ENCODE measurements at regions not wholly inside any gene's neighbourhood (a gene's known extent, or its start where the extent isn't known, plus 50 kb on each side); places are given as distances from the start of the nearest gene placed in this dataset.
"Not testable (repeated sequence)": the region's sequence is repeated elsewhere in the genome, so short reads cannot be mapped to it uniquely, and the experiment has no call there.

DNA sequence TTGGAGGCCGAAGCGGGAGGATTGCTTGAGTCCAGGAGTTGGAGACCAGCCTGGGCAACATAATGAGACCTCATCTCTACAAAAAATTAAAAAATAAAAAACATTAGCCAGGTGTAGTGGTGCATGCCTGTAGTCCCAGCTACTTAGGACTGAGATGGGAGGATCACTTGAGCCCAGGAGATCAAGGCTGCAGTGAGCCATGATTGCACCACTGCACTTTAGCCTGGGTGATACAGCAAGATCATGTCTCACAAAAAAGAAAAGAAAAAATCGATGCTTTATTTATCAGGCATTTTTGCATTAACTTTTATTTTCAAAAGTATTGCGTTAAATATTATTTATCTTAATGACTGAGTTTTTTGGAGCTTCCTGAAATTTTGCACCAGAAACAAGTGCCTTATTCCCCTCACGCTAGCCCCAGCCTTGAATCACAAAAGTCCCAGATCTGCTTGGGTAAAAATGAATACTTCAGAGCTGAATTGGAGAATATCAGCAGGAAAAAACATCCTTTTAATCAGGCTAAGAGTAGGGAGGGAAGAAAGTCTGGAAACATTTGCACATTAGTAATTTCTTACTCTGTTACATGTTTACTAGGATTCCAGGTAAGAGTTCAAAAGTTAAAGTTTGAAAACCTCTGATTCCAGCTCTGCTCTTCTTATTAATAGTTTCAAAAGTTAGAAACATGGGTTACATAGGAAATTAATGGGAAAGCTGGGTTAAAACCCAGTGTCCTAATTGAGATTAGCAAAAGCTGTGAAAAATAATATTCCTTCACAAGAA is 111.4 kb upstream of the FOXN2 start:
- TF ChIP-seq, protein P1, sequence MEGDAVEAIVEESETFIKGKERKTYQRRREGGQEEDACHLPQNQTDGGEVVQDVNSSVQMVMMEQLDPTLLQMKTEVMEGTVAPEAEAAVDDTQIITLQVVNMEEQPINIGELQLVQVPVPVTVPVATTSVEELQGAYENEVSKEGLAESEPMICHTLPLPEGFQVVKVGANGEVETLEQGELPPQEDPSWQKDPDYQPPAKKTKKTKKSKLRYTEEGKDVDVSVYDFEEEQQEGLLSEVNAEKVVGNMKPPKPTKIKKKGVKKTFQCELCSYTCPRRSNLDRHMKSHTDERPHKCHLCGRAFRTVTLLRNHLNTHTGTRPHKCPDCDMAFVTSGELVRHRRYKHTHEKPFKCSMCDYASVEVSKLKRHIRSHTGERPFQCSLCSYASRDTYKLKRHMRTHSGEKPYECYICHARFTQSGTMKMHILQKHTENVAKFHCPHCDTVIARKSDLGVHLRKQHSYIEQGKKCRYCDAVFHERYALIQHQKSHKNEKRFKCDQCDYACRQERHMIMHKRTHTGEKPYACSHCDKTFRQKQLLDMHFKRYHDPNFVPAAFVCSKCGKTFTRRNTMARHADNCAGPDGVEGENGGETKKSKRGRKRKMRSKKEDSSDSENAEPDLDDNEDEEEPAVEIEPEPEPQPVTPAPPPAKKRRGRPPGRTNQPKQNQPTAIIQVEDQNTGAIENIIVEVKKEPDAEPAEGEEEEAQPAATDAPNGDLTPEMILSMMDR (IDR thresholded peaks at IDR 0.05; ENCODE audit: extremely low read depth, low read depth, low read length), result no peak
- H3K27me3 ChIP-seq (ENCODE audit: insufficient read depth, low read length), result no peaks in the 10 kb centered on the region
- H3K4me1 ChIP-seq (ENCODE audit: insufficient read depth, low read length), result peaks cover 5% of the 10 kb centered on the region
- no peak for DNase-seq (ENCODE audit: insufficient read length, low spot score, missing footprints)
- H3K4me3 ChIP-seq (ENCODE audit: insufficient read depth, low read length), result no peak overlapping the region
- H3K4me2 ChIP-seq (ENCODE audit: insufficient read depth, low read length), result no peak overlapping the region
- no peaks in the 10 kb centered on the region for H3K9me3 ChIP-seq (ENCODE audit: low read depth, low read length)
- no peak overlapping the region for H2AFZ ChIP-seq (ENCODE audit: low read length)
- no peak overlapping the region for H3K27ac ChIP-seq (ENCODE audit: low read depth, low read length)
- no peaks in the 10 kb centered on the region for H3K79me2 ChIP-seq (ENCODE audit: insufficient read depth, low read length)
- H3K36me3 ChIP-seq (ENCODE audit: insufficient read depth, low read length), result no peaks in the 10 kb centered on the region
- no peaks in the 10 kb centered on the region for H4K20me1 ChIP-seq (ENCODE audit: insufficient read depth, low read length)

- no peak overlapping the region for H3K27ac ChIP-seq (ENCODE audit: low read depth, low read length)
- peaks cover 8% of the 10 kb centered on the region for H3K4me1 ChIP-seq (ENCODE audit: insufficient read depth, low read length)
- DNase-seq (ENCODE audit: insufficient read length, low spot score, missing footprints), result no peak
- TF ChIP-seq, protein P1 (IDR thresholded peaks at IDR 0.05; ENCODE audit: extremely low read depth, low read depth, low read length), result no peak
- H3K27me3 ChIP-seq (ENCODE audit: insufficient read depth, low read length), result no peaks in the 10 kb centered on the region
- no peaks in the 10 kb centered on the region for H4K20me1 ChIP-seq (ENCODE audit: insufficient read depth, low read length)
- H3K79me2 ChIP-seq (ENCODE audit: insufficient read depth, low read length), result no peaks in the 10 kb centered on the region
- no peak overlapping the region for H3K4me2 ChIP-seq (ENCODE audit: insufficient read depth, low read length)
- no peaks in the 10 kb centered on the region for H3K9me3 ChIP-seq (ENCODE audit: low read depth, low read length)
- H3K36me3 ChIP-seq (ENCODE audit: insufficient read depth, low read length), result no peaks in the 10 kb centered on the region
- H2AFZ ChIP-seq (ENCODE audit: low read length), result no peak overlapping the region
- H3K4me3 ChIP-seq (ENCODE audit: insufficient read depth, low read length), result no peak overlapping the region
Observed at GRCh38 chr2:48203668-48204067, 110.8 kb upstream of the FOXN2 start.

GRCh38 chr2:48204750-48205136 is 109.7 kb upstream of the FOXN2 start:
- Histone ChIP-seq H3K4me2 (ENCODE audit: insufficient read depth, low read length) (no peak overlapping the region), H3K27ac (ENCODE audit: low read depth, low read length) (no peak overlapping the region), H4K20me1 (ENCODE audit: insufficient read depth, low read length) (no peaks in the 10 kb centered on the region), H3K9me3 (ENCODE audit: low read depth, low read length) (no peaks in the 10 kb centered on the region), H3K4me1 (ENCODE audit: insufficient read depth, low read length) (peaks cover 19% of the 10 kb centered on the region), H2AFZ (ENCODE audit: low read length) (no peak overlapping the region), H3K79me2 (ENCODE audit: insufficient read depth, low read length) (no peaks in the 10 kb centered on the region), H3K27me3 (ENCODE audit: insufficient read depth, low read length) (no peaks in the 10 kb centered on the region), H3K36me3 (ENCODE audit: insufficient read depth, low read length) (no peaks in the 10 kb centered on the region), H3K4me3 (ENCODE audit: insufficient read depth, low read length) (no peak overlapping the region)
- no peak for DNase-seq (ENCODE audit: insufficient read length, low spot score, missing footprints)
- TF ChIP-seq, protein P1 (IDR thresholded peaks at IDR 0.05; ENCODE audit: extremely low read depth, low read depth, low read length), result no peak

DNA sequence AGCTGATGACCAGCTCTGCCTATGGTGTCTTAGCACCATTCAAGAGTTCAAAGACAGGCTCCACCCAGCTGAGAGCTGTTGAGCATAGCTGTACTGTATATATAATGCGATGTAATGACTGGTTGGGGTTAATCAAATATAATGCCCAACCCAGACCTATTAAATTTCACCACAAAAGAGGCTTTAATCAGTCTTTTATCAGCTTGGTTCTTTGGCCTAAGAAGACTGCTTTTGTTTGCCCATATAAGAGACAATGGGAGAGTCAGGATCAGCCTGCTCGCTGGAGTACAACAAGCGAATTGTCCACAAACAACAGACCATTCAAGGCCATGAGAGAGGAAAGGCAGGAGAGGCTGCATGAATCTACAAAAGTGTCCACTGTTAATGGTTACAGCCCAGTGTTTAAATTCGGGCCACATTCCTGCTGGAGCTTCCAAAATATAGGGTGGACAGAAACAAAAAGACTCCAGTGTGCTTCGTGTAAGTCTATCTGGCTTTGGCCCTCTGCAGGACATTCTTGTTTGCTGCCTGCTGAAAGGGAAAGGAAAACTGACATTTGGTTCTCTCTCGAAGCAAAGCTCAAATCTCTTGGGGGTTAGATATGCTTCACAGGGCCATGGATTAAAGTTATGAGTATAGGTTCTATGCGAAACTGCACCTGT is 109.2 kb upstream of the FOXN2 start:
- Histone ChIP-seq H3K79me2 (ENCODE audit: insufficient read depth, low read length) (no peaks in the 10 kb centered on the region), H3K27ac (ENCODE audit: low read depth, low read length) (peak overlapping the region; percentile 30), H3K4me3 (ENCODE audit: insufficient read depth, low read length) (peak overlapping the region; percentile 23), H4K20me1 (ENCODE audit: insufficient read depth, low read length) (no peaks in the 10 kb centered on the region), H2AFZ (ENCODE audit: low read length) (peak overlapping the region; percentile 94), H3K4me1 (ENCODE audit: insufficient read depth, low read length) (peaks cover 21% of the 10 kb centered on the region), H3K4me2 (ENCODE audit: insufficient read depth, low read length) (peak overlapping the region; percentile 54), H3K9me3 (ENCODE audit: low read depth, low read length) (no peaks in the 10 kb centered on the region), H3K36me3 (ENCODE audit: insufficient read depth, low read length) (no peaks in the 10 kb centered on the region), H3K27me3 (ENCODE audit: insufficient read depth, low read length) (no peaks in the 10 kb centered on the region)
- peak; percentile 46 for DNase-seq (ENCODE audit: insufficient read length, low spot score, missing footprints)
- TF ChIP-seq, protein P1 (IDR thresholded peaks at IDR 0.05; ENCODE audit: extremely low read depth, low read depth, low read length), result peak; percentile 21

DNA sequence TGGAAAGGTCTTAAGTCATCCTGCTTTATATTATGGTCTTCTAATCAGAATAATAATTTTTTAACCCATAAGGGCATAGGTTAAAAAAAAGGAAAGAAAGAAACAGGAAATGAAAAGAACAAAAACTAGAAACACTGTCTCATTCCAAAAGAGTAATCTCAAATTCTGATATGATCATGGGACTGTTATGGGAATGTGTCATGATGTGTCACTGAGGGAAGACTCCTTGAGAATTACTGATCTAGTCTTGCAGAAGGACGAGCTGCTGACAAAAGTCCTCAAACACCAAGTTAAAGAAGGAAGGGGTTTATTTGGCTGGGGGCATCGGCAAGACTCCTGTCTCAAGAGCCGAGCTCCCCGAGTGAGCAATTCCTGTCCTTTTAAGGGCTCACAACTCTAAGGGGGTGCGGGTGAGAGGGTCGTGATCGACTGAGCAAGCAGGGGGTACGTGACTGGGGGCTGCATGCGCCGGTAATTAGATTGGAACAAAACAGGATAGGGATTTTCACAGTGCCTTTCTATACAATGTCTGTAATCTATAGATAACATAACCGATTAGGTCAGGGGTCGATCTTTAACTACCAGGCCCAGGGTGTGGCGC is 108.3 kb upstream of the FOXN2 start:
- DNase-seq (ENCODE audit: insufficient read length, low spot score, missing footprints); H3K36me3 ChIP-seq (ENCODE audit: insufficient read depth, low read length); H3K27me3 ChIP-seq (ENCODE audit: insufficient read depth, low read length); H3K4me3 ChIP-seq (ENCODE audit: insufficient read depth, low read length); H4K20me1 ChIP-seq (ENCODE audit: insufficient read depth, low read length); H3K4me2 ChIP-seq (ENCODE audit: insufficient read depth, low read length); H3K79me2 ChIP-seq (ENCODE audit: insufficient read depth, low read length); H3K9me3 ChIP-seq (ENCODE audit: low read depth, low read length): not testable (repeated sequence)
- peak overlapping the region; percentile 94 for H2AFZ ChIP-seq (ENCODE audit: low read length)
- H3K27ac ChIP-seq (ENCODE audit: low read depth, low read length), result peak overlapping the region; percentile 30
- H3K4me1 ChIP-seq (ENCODE audit: insufficient read depth, low read length), result peaks cover 25% of the 10 kb centered on the region

Data from osteoblast (primary cell).